Fibroblast of lung (primary cell): ENCODE measurements at regions not wholly inside any gene's neighbourhood (a gene's known extent, or its start where the extent isn't known, plus 50 kb on each side); places are given as distances from the start of the nearest gene placed in this dataset.

Experiments used
- EZH2 ChIP-seq: IDR thresholded peaks from 2 replicates; pipeline ENCODE4 v1.5.1; 2012; ENCODE audit warnings: low read length, control low read depth, mild to moderate bottlenecking; ENCODE audit errors: missing control alignments
- TF ChIP-seq, protein P1 (sequence below), 2 donors: IDR thresholded peaks in 1 of 2; conservative IDR thresholded peaks in 1 of 2; 1 replicate in 1 of 2; 2 replicates in 1 of 2; pipeline ENCODE4 v1.5.1; 2011 to 2012; ENCODE audit warnings: low read length in 2 of 2, control low read depth in 1 of 2, inconsistent platforms in 1 of 2, low read depth in 1 of 2, mild to moderate bottlenecking in 1 of 2

DNA sequence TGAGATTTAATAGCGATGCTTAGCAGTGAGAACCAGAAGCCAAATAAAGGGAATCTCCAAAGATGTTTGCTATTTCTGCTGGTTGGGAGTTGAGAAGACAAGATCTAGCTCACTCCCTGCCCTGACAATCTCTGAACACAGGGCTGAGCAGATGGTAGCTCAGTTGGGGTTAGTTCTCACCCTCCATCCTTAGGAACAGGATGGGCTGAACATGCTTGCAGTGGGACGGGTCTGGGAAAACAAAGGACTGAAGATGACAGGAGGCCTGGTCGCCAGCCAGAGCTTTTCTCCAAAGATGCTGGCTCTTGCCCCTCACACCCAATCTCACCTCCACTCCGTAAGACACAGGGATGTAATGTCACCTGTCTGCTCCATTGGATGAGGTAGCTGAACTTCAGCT is 72.7 kb downstream of the SC5D start:
- TF ChIP-seq, protein P1, sequence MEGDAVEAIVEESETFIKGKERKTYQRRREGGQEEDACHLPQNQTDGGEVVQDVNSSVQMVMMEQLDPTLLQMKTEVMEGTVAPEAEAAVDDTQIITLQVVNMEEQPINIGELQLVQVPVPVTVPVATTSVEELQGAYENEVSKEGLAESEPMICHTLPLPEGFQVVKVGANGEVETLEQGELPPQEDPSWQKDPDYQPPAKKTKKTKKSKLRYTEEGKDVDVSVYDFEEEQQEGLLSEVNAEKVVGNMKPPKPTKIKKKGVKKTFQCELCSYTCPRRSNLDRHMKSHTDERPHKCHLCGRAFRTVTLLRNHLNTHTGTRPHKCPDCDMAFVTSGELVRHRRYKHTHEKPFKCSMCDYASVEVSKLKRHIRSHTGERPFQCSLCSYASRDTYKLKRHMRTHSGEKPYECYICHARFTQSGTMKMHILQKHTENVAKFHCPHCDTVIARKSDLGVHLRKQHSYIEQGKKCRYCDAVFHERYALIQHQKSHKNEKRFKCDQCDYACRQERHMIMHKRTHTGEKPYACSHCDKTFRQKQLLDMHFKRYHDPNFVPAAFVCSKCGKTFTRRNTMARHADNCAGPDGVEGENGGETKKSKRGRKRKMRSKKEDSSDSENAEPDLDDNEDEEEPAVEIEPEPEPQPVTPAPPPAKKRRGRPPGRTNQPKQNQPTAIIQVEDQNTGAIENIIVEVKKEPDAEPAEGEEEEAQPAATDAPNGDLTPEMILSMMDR (conservative IDR thresholded peaks at IDR 0.05 in 1 of 2, IDR thresholded peaks at IDR 0.05 in 1 of 2; ENCODE audit: low read depth in 1 of 2, low read length in 2 of 2) = no peak
- TF ChIP-seq EZH2 = no peak
